HFF-Myc (cell line): ENCODE measurements at regions not wholly inside any gene's neighbourhood (a gene's known extent, or its start where the extent isn't known, plus 50 kb on each side); places are given as distances from the start of the nearest gene placed in this dataset.

Experiments
- DNase-seq: peaks from one replicate; pipeline ENCODE4 v3.0.0-alpha.2; 2011; ENCODE audit warnings: low read depth; ENCODE audit errors: extremely low read depth
- H3K4me3 ChIP-seq: replicated peaks from 2 replicates; pipeline ENCODE4 v1.5.1; 2011; ENCODE audit warnings: low read depth, mild to moderate bottlenecking, control low read depth, low read length
- CTCF ChIP-seq: IDR thresholded peaks from 2 replicates; pipeline ENCODE4 v1.5.1; 2012; ENCODE audit warnings: mild to moderate bottlenecking, low read depth, low read length, control low read depth; ENCODE audit errors: missing control alignments

GRCh38 chrX:25290132-25290531 lies 274.4 kb upstream of the ARX start:
- TF ChIP-seq CTCF = no peak
- H3K4me3 ChIP-seq = no peak overlapping the region
- no peak for DNase-seq

- TF ChIP-seq CTCF = no peak
- DNase-seq = no peak
- no peak overlapping the region for H3K4me3 ChIP-seq
Observed at GRCh38 chrX:25288676-25289075, 272.9 kb upstream of the ARX start.

- no peak for TF ChIP-seq CTCF
- no peak overlapping the region for H3K4me3 ChIP-seq
- no peak for DNase-seq
Observed at GRCh38 chrX:25287521-25287920, 271.8 kb upstream of the ARX start.

- no peak for TF ChIP-seq CTCF
- DNase-seq = no peak
- H3K4me3 ChIP-seq = no peak overlapping the region
Observed at GRCh38 chrX:25285598-25285997, 269.8 kb upstream of the ARX start.

- H3K4me3 ChIP-seq = no peak overlapping the region
- no peak for DNase-seq
- no peak for TF ChIP-seq CTCF
Observed at GRCh38 chrX:25279510-25279909, 263.7 kb upstream of the ARX start.

- TF ChIP-seq CTCF = no peak
- H3K4me3 ChIP-seq = no peak overlapping the region
- no peak for DNase-seq
Observed at GRCh38 chrX:25278341-25278740, 262.6 kb upstream of the ARX start.

- H3K4me3 ChIP-seq = no peak overlapping the region
- no peak for DNase-seq
- TF ChIP-seq CTCF = no peak
Observed at GRCh38 chrX:25277574-25277973, 261.8 kb upstream of the ARX start.
